Loucy (cell line): ENCODE measurements at regions not wholly inside any gene's neighbourhood (a gene's known extent, or its start where the extent isn't known, plus 50 kb on each side); places are given as distances from the start of the nearest gene placed in this dataset.

ENCODE experiments used
- H2AFZ ChIP-seq: fragments of 200-600 bp; sonication (generic); 2 replicates; pipeline ENCODE4 v1.6.0; 2016; ENCODE audit warnings: antibody characterized with exemption, mild to moderate bottlenecking, low read length, moderate library complexity
- H3F3A ChIP-seq: fragments of 200-600 bp; 2 replicates; pipeline ENCODE4 v1.6.0; 2016; ENCODE audit warnings: antibody characterized with exemption, low read depth, mild to moderate bottlenecking
- H3K27me3 ChIP-seq: fragments of 200-600 bp; sonication (generic); 2 replicates; pipeline ENCODE4 v1.6.1; 2014; ENCODE audit warnings: low read length, mild to moderate bottlenecking; ENCODE audit not compliant: insufficient read depth, poor library complexity, severe bottlenecking
- H3K36me3 ChIP-seq: fragments of 200-600 bp; sonication (generic); 2 replicates; pipeline ENCODE4 v1.6.1; 2016; ENCODE audit warnings: low read length; ENCODE audit not compliant: insufficient read depth
- H3K4me1 ChIP-seq: fragments of 200-600 bp; sonication (generic); 2 replicates; pipeline ENCODE4 v1.5.1; 2014; ENCODE audit warnings: low read length, mild to moderate bottlenecking; ENCODE audit not compliant: insufficient read depth, poor library complexity, severe bottlenecking
- H3K4me2 ChIP-seq: fragments of 200-600 bp; sonication (generic); 2 replicates; pipeline ENCODE4 v1.6.0; 2014; ENCODE audit warnings: antibody characterized with exemption, low read length, low read depth, mild to moderate bottlenecking; ENCODE audit not compliant: poor library complexity, severe bottlenecking
- H3K4me3 ChIP-seq: fragments of 200-600 bp; sonication (generic); 2 replicates; pipeline ENCODE4 v1.5.1; 2014; ENCODE audit warnings: low read length, mild to moderate bottlenecking, mixed read lengths; ENCODE audit not compliant: poor library complexity, severe bottlenecking
- H3K79me2 ChIP-seq: fragments of 200-600 bp; sonication (generic); 2 replicates; pipeline ENCODE4 v1.6.1; 2014; ENCODE audit warnings: low read length; ENCODE audit not compliant: insufficient read depth
- H3K9ac ChIP-seq: fragments of 200-600 bp; sonication (generic); 2 replicates; pipeline ENCODE4 v1.6.0; 2014; ENCODE audit warnings: mild to moderate bottlenecking, low read depth, low read length, moderate library complexity; ENCODE audit not compliant: poor library complexity, severe bottlenecking
- H3K9me2 ChIP-seq: fragments of 200-600 bp; sonication (generic); replicated peaks from 2 replicates; pipeline ENCODE4 v1.6.1; 2016; ENCODE audit warnings: low read depth, low read length, mixed read lengths
- H3K9me3 ChIP-seq: fragments of 200-600 bp; sonication (generic); 2 replicates; pipeline ENCODE4 v1.6.1; 2014; ENCODE audit warnings: mild to moderate bottlenecking, antibody characterized with exemption, low read length, low read depth; ENCODE audit not compliant: insufficient read depth
- H4K20me1 ChIP-seq: fragments of 200-600 bp; sonication (generic); 2 replicates; pipeline ENCODE4 v1.6.0; 2014; ENCODE audit warnings: antibody characterized with exemption, low read length, mild to moderate bottlenecking; ENCODE audit not compliant: insufficient read depth, poor library complexity, severe bottlenecking
- CTCF ChIP-seq: fragments of 200-600 bp; sonication (generic); conservative IDR thresholded peaks from 2 replicates; pipeline ENCODE4 v1.5.1; 2014; ENCODE audit warnings: mild to moderate bottlenecking, antibody characterized with exemption, low read length
- EZH2phosphoT487 ChIP-seq: fragments of 200-600 bp; IDR thresholded peaks from 2 replicates; pipeline ENCODE4 v1.6.1; 2018; ENCODE audit warnings: antibody characterized with exemption, mild to moderate bottlenecking, moderate library complexity, borderline replicate concordance

GRCh38 chr5:126694403-126694802 lies 82.5 kb upstream of the LMNB1 start:
- H3K9me2 ChIP-seq: no peaks in the 10 kb centered on the region
- H3K4me2 ChIP-seq: no peak overlapping the region
- no peaks in the 10 kb centered on the region for H3F3A ChIP-seq
- no peak for TF ChIP-seq CTCF
- no peak for TF ChIP-seq EZH2phosphoT487
- no peaks in the 10 kb centered on the region for H3K9me3 ChIP-seq
- no peaks in the 10 kb centered on the region for H3K79me2 ChIP-seq
- H3K9ac ChIP-seq: no peak overlapping the region
- no peaks in the 10 kb centered on the region for H3K4me1 ChIP-seq
- H3K36me3 ChIP-seq: no peaks in the 10 kb centered on the region
- H3K4me3 ChIP-seq: no peak overlapping the region
- H4K20me1 ChIP-seq: no peaks in the 10 kb centered on the region
- no peak overlapping the region for H2AFZ ChIP-seq
- H3K27me3 ChIP-seq: no peaks in the 10 kb centered on the region

GRCh38 chr5:126695091-126695490 lies 81.8 kb upstream of the LMNB1 start:
- no peak overlapping the region for H2AFZ ChIP-seq
- H3K9me2 ChIP-seq: no peaks in the 10 kb centered on the region
- no peak overlapping the region for H3K4me2 ChIP-seq
- H3K79me2 ChIP-seq: no peaks in the 10 kb centered on the region
- H3K9ac ChIP-seq: no peak overlapping the region
- H3K4me1 ChIP-seq: no peaks in the 10 kb centered on the region
- TF ChIP-seq EZH2phosphoT487: no peak
- TF ChIP-seq CTCF: no peak
- H3K36me3 ChIP-seq: no peaks in the 10 kb centered on the region
- H3F3A ChIP-seq: no peaks in the 10 kb centered on the region
- H3K27me3 ChIP-seq: no peaks in the 10 kb centered on the region
- H3K4me3 ChIP-seq: no peak overlapping the region
- no peaks in the 10 kb centered on the region for H3K9me3 ChIP-seq
- no peaks in the 10 kb centered on the region for H4K20me1 ChIP-seq

GRCh38 chr5:126707080-126707479 lies 69.9 kb upstream of the LMNB1 start:
- Histone ChIP-seq H3K4me2 (no peak overlapping the region), H3K9ac (no peak overlapping the region), H3K9me2 (no peaks in the 10 kb centered on the region), H3F3A (no peaks in the 10 kb centered on the region), H3K4me3 (no peak overlapping the region), H3K9me3 (no peaks in the 10 kb centered on the region), H3K27me3 (no peaks in the 10 kb centered on the region), H3K4me1 (no peaks in the 10 kb centered on the region), H2AFZ (no peak overlapping the region), H4K20me1 (no peaks in the 10 kb centered on the region), H3K36me3 (no peaks in the 10 kb centered on the region), H3K79me2 (no peaks in the 10 kb centered on the region)
- TF ChIP-seq EZH2phosphoT487 (no peak), CTCF (no peak)
